Left lung (tissue), 4 donors: ENCODE measurements at regions not wholly inside any gene's neighbourhood (a gene's known extent, or its start where the extent isn't known, plus 50 kb on each side); places are given as distances from the start of the nearest gene placed in this dataset.
"Not testable (repeated sequence)": the region's sequence is repeated elsewhere in the genome, so short reads cannot be mapped to it uniquely, and the experiment has no call there.

Source experiments
- ATAC-seq: fragments of 200-7000 bp; cut with Tn5 transposase; one replicate; pipeline ENCODE4 v1.9.1; 2020; ENCODE audit warnings: moderate library complexity
- DNase-seq, 4 donors: peaks; one replicate each; pipeline ENCODE4 v3.0.0-alpha.2; 2013 to 2020
- H3K27ac ChIP-seq, 2 donors: fragments of 200-600 bp; sonication (generic) in 1 of 2; one replicate each; pipeline versions ENCODE4 v1.5.0 to v1.8.0; 2020 to 2021
- H3K27me3 ChIP-seq, 2 donors: fragments of 200-600 bp; sonication (generic) in 1 of 2; one replicate each; pipeline versions ENCODE4 v1.5.0 to v1.8.0; 2020 to 2021
- H3K36me3 ChIP-seq, 2 donors: fragments of 200-600 bp; sonication (generic) in 1 of 2; one replicate each; pipeline versions ENCODE4 v1.5.0 to v1.8.0; 2020 to 2021
- H3K4me1 ChIP-seq, 2 donors: fragments of 200-600 bp; one replicate each; pipeline ENCODE4 v1.8.0; 2021
- H3K4me3 ChIP-seq, 2 donors: fragments of 200-600 bp; sonication (generic) in 1 of 2; one replicate each; pipeline versions ENCODE4 v1.5.0 to v1.8.0; 2020 to 2021; ENCODE audit warnings: mild to moderate bottlenecking in 1 of 2
- H3K9me3 ChIP-seq, 2 donors: fragments of 200-600 bp; sonication (generic) in 1 of 2; one replicate each; pipeline versions ENCODE4 v1.5.0 to v1.8.0; 2020 to 2021
- intact Hi-C, 2 donors: fragments of 100-400 bp; cut with DNase I; formaldehyde crosslinking; loops; one replicate each; pipeline versions ENCODE4 v1.11.2 to v1.14.2; 2022
- TF ChIP-seq, protein P1 (sequence below), 2 donors: fragments of 200-600 bp; sonication (generic) in 1 of 2; IDR thresholded peaks; one replicate each; pipeline versions ENCODE4 v1.5.0 to v1.8.0; 2021; ENCODE audit warnings: antibody characterized with exemption in 2 of 2
- donor health status: DM: no; HTN: yes; CAD: no.
- donor health status: DM: no; HTN: no; CAD: no.

GRCh38 chr16:66091471-66091891, 275.0 kb upstream of the CDH5 start:
- Histone ChIP-seq H3K27ac (no peak overlapping the region), H3K4me3 (no peak overlapping the region), H3K9me3 (no peaks in the 10 kb centered on the region), H3K36me3 (no peaks in the 10 kb centered on the region), H3K27me3 (no peaks in the 10 kb centered on the region), H3K4me1 (peaks cover 0 to 3% of the 10 kb centered on the region in 2 donors)
- ATAC-seq, result no peak
- intact Hi-C loops, result no loop called here
- DNase-seq, result peak in 1 of 4 donors; percentile 32
- TF ChIP-seq, protein P1, sequence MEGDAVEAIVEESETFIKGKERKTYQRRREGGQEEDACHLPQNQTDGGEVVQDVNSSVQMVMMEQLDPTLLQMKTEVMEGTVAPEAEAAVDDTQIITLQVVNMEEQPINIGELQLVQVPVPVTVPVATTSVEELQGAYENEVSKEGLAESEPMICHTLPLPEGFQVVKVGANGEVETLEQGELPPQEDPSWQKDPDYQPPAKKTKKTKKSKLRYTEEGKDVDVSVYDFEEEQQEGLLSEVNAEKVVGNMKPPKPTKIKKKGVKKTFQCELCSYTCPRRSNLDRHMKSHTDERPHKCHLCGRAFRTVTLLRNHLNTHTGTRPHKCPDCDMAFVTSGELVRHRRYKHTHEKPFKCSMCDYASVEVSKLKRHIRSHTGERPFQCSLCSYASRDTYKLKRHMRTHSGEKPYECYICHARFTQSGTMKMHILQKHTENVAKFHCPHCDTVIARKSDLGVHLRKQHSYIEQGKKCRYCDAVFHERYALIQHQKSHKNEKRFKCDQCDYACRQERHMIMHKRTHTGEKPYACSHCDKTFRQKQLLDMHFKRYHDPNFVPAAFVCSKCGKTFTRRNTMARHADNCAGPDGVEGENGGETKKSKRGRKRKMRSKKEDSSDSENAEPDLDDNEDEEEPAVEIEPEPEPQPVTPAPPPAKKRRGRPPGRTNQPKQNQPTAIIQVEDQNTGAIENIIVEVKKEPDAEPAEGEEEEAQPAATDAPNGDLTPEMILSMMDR (IDR thresholded peaks at IDR 0.05), result no peak

DNA sequence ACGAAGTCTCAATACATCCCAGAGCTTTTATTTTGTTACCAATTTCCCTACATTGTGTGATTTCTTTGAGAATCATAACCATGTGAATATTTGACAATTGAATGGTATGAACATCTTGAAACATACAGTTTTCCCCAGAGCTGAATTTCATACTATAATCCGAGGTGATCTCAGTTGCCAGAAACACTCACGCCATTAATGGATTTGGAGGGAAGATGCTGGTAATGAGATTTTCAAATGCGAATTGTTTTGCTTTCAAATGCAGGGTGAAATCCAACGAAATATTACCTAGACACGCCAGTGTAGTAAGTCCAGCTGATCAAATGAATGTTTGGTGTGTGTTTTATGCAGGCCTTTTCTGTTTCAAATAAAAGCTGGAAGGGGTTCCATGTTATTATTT, 277.8 kb upstream of the CDH5 start:
- no peak for ATAC-seq
- no peak for DNase-seq
- no peak overlapping the region for H3K27ac ChIP-seq
- H3K9me3 ChIP-seq, result no peaks in the 10 kb centered on the region
- peaks cover 0 to 7% of the 10 kb centered on the region in 2 donors for H3K4me1 ChIP-seq
- TF ChIP-seq, protein P1 (IDR thresholded peaks at IDR 0.05), result no peak
- no peaks in the 10 kb centered on the region for H3K36me3 ChIP-seq
- no peaks in the 10 kb centered on the region for H3K27me3 ChIP-seq
- H3K4me3 ChIP-seq, result no peak overlapping the region
- intact Hi-C loops, result no loop called here

DNA sequence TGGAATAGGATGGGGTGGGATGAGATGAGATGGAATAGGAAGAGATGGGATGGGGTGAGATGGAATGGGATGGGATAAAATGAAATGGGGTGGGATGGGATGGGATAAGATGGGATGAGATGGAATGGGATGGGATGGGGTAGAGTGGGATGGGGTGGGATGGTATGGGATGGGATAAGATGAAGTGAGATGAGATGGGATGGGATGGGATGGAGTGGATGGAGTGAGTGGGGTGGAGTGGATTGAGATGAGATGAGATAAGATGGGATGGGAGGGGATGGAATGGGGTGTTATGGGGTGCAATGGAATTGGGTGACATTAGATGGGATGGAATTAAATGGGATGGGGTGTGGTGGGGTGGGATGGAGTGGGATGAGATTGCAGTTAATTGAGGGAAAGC, 279.2 kb upstream of the CDH5 start:
- DNase-seq (no peak), ATAC-seq (no peak)
- H3K9me3 ChIP-seq, result no peaks in the 10 kb centered on the region
- no peaks in the 10 kb centered on the region for H3K27me3 ChIP-seq
- H3K27ac ChIP-seq, result no peak overlapping the region
- peaks cover 0 to 9% of the 10 kb centered on the region in 2 donors for H3K4me1 ChIP-seq
- intact Hi-C loops, result no loop called here
- no peak overlapping the region for H3K4me3 ChIP-seq
- no peaks in the 10 kb centered on the region for H3K36me3 ChIP-seq
- TF ChIP-seq, protein P1 (IDR thresholded peaks at IDR 0.05), result no peak

DNA sequence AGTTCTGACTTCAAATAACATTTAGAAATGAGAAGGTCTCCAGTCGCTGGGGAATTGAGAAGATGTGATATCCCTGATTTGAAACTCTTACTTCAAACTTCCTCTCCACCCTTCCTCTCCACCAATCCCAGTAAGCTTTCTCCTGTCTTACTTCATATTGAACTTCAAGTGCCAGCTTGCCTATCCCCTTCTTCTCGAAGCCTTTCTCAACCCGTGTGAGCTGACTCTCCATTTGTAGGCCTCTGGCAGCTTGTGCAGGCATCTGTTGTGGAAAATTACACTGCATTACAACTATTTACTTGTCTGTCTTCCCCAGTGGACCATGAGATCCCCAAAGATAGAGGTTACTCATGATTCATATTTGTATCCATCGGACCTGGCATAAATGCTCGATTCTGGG, 280.8 kb upstream of the CDH5 start:
- TF ChIP-seq, protein P1 (IDR thresholded peaks at IDR 0.05), result no peak
- H3K4me1 ChIP-seq, result peaks cover 0 to 5% of the 10 kb centered on the region in 2 donors
- H3K27me3 ChIP-seq, result no peaks in the 10 kb centered on the region
- DNase-seq (no peak), ATAC-seq (no peak)
- intact Hi-C loops, result no loop called here
- no peak overlapping the region for H3K27ac ChIP-seq
- H3K4me3 ChIP-seq, result no peak overlapping the region
- H3K36me3 ChIP-seq, result no peaks in the 10 kb centered on the region
- no peaks in the 10 kb centered on the region for H3K9me3 ChIP-seq

DNA sequence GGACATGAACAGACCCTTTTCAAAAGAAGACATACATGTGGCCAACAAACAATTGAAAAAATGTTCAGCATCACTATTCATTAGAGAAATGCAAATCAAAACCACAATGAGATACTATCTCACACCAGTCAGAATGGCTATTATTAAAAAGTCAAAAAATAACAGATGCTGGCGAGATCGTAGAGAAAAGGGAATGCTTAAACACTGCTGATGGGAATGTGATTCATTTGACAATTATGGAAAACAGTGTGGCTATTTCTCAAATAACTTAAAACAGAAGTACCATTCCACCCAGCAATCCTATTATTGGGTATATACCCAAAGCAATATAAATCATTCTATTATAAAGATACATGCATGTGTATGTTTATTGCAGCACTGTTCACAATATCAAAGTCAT, 281.8 kb upstream of the CDH5 start:
- H3K4me1 ChIP-seq, H3K4me3 ChIP-seq, DNase-seq, H3K27ac ChIP-seq, ATAC-seq, H3K9me3 ChIP-seq, intact Hi-C loops, H3K27me3 ChIP-seq, H3K36me3 ChIP-seq: not testable (repeated sequence)

DNA sequence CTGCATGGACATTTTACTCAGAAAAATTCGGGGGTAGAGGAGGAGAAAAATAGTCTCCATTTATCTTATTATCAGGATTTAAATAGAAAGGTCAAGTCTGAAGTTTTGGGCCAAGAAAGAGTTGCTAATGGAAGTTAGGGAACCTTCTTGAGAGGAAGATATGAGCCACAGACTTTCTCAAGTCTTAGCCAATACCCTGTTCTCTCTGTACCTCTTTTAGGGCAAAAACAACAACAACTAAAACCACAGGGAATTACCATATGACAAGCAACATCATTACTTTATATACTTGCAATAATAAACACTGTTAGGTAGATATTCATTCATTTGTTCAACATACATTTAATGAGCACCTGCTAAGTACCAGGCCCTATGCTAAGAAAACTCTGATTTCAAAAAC, 282.2 kb upstream of the CDH5 start:
- TF ChIP-seq, protein P1 (IDR thresholded peaks at IDR 0.05), result no peak
- Histone ChIP-seq H3K4me3 (no peak overlapping the region), H3K4me1 (peaks cover 0 to 5% of the 10 kb centered on the region in 2 donors), H3K27ac (no peak overlapping the region), H3K36me3 (no peaks in the 10 kb centered on the region), H3K27me3 (no peaks in the 10 kb centered on the region), H3K9me3 (no peaks in the 10 kb centered on the region)
- intact Hi-C loops, result no loop called here
- DNase-seq, result no peak
- no peak for ATAC-seq
